HepG2 (cell line): ENCODE measurements at regions not wholly inside any gene's neighbourhood (a gene's known extent, or its start where the extent isn't known, plus 50 kb on each side); places are given as distances from the start of the nearest gene placed in this dataset.

ENCODE experiments used
- CEBPG ChIP-seq: IDR thresholded peaks from 2 replicates; pipeline ENCODE4 v1.6.1; 2016
- CREB1 ChIP-seq, 2 experiments: fragments of 450-650 bp in 1 of 2; IDR thresholded peaks; 2 replicates each; pipeline ENCODE4 v1.6.1; 2016 to 2017; ENCODE audit warnings: control low read depth in 1 of 2, mild to moderate bottlenecking in 1 of 2, missing compliant biosample characterization in 1 of 2, missing genetic modification characterization in 1 of 2
- IRF2 ChIP-seq: IDR thresholded peaks from 2 replicates; pipeline ENCODE4 v1.6.1; 2018; ENCODE audit warnings: missing genetic modification reagents, missing compliant biosample characterization
- KDM2A ChIP-seq: sonication (generic); formaldehyde crosslinking; IDR thresholded peaks from 2 replicates; pipeline ENCODE4 v1.4.0; 2020; ENCODE audit warnings: low read depth, missing genetic modification reagents, borderline replicate concordance
- MYC ChIP-seq: sonication (generic); formaldehyde crosslinking; IDR thresholded peaks from 2 replicates; pipeline ENCODE4 v1.9.0; 2021; ENCODE audit warnings: missing genetic modification reagents, borderline replicate concordance
- NRL ChIP-seq: sonication (generic); formaldehyde crosslinking; IDR thresholded peaks from 2 replicates; pipeline ENCODE4 v1.5.0; 2020; ENCODE audit warnings: missing genetic modification reagents, mild to moderate bottlenecking, moderate library complexity, borderline replicate concordance
- PHF8 ChIP-seq: sonication (generic); formaldehyde crosslinking; IDR thresholded peaks from 2 replicates; pipeline ENCODE4 v1.5.0; 2020; ENCODE audit warnings: missing genetic modification reagents
- REXO4 ChIP-seq: sonication (generic); formaldehyde crosslinking; IDR thresholded peaks from 2 replicates; pipeline ENCODE4 v1.8.0; 2022; ENCODE audit warnings: missing genetic modification reagents, mild to moderate bottlenecking, borderline replicate concordance
- ZNF296 ChIP-seq: sonication (generic); formaldehyde crosslinking; conservative IDR thresholded peaks from 2 replicates; pipeline ENCODE4 v1.5.0; 2020; ENCODE audit warnings: mild to moderate bottlenecking, missing genetic modification reagents
- TF ChIP-seq, protein P1 (sequence below): IDR thresholded peaks from 2 replicates; pipeline ENCODE4 v1.6.1; 2016; ENCODE audit warnings: missing compliant biosample characterization, missing genetic modification reagents, borderline replicate concordance
- TF ChIP-seq, protein P2 (sequence below): sonication (generic); formaldehyde crosslinking; IDR thresholded peaks from 2 replicates; pipeline ENCODE4 v1.5.0; 2020; ENCODE audit warnings: mild to moderate bottlenecking, missing genetic modification reagents, moderate library complexity

DNA sequence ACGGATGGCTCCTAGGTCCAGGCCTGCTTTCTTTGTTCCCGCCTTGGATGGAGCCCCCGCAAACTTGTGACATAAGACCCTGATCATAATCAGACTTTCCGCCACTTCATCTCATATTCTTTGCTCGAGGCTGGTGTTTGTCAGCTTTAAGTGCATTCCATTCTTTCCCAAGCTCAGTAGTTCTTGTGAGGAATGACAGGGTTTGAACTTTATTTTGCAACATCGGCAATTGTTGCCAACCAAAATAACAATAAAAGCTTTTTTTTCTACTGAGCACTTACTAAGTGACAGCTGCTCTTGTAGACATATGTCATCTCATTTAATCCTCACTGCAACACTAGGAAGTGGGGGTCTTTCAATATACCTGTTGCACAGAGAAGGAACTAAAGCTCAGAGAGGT is 178.8 kb upstream of the ST6GAL2 start:
- TF ChIP-seq PHF8 = no peak
- TF ChIP-seq, protein P1, sequence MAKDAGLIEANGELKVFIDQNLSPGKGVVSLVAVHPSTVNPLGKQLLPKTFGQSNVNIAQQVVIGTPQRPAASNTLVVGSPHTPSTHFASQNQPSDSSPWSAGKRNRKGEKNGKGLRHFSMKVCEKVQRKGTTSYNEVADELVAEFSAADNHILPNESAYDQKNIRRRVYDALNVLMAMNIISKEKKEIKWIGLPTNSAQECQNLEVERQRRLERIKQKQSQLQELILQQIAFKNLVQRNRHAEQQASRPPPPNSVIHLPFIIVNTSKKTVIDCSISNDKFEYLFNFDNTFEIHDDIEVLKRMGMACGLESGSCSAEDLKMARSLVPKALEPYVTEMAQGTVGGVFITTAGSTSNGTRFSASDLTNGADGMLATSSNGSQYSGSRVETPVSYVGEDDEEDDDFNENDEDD (CRISPR knock-in tag) = no peak
- no peak for TF ChIP-seq ZNF296 (CRISPR knock-in tag)
- no peak for TF ChIP-seq CREB1 (IDR thresholded peaks at IDR 0.05)
- no peak for TF ChIP-seq CREB1 (CRISPR knock-in tag; IDR thresholded peaks at IDR 0.05)
- TF ChIP-seq, protein P2, sequence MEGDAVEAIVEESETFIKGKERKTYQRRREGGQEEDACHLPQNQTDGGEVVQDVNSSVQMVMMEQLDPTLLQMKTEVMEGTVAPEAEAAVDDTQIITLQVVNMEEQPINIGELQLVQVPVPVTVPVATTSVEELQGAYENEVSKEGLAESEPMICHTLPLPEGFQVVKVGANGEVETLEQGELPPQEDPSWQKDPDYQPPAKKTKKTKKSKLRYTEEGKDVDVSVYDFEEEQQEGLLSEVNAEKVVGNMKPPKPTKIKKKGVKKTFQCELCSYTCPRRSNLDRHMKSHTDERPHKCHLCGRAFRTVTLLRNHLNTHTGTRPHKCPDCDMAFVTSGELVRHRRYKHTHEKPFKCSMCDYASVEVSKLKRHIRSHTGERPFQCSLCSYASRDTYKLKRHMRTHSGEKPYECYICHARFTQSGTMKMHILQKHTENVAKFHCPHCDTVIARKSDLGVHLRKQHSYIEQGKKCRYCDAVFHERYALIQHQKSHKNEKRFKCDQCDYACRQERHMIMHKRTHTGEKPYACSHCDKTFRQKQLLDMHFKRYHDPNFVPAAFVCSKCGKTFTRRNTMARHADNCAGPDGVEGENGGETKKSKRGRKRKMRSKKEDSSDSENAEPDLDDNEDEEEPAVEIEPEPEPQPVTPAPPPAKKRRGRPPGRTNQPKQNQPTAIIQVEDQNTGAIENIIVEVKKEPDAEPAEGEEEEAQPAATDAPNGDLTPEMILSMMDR (CRISPR knock-in tag) = no peak
- TF ChIP-seq KDM2A (CRISPR knock-in tag) = no peak
- no peak for TF ChIP-seq MYC (CRISPR knock-in tag)
- no peak for TF ChIP-seq IRF2 (CRISPR knock-in tag)
- TF ChIP-seq CEBPG = no peak
- no peak for TF ChIP-seq NRL
- TF ChIP-seq REXO4 (CRISPR knock-in tag) = no peak
